Adrenal gland (tissue), 5 donors: ENCODE measurements at regions not wholly inside any gene's neighbourhood (a gene's known extent, or its start where the extent isn't known, plus 50 kb on each side); places are given as distances from the start of the nearest gene placed in this dataset.

Source experiments
- CTCF ChIP-seq, 6 experiments: fragments of 450-650 bp in 4 of 6; fragments of 200-600 bp in 2 of 6; sonication (generic) in 1 of 6; IDR thresholded peaks; 1 replicate in 5 of 6; 2 replicates in 1 of 6; pipeline versions ENCODE4 v1.5.1 to v1.8.0; 2016 to 2021; ENCODE audit warnings: antibody characterized with exemption in 6 of 6, mild to moderate bottlenecking in 2 of 6, moderate library complexity in 1 of 6
- POLR2A ChIP-seq, 2 donors: fragments of 450-650 bp; IDR thresholded peaks; one replicate each; pipeline ENCODE4 v1.6.1; 2017; ENCODE audit warnings: antibody characterized with exemption in 2 of 2, mild to moderate bottlenecking in 2 of 2, moderate library complexity in 1 of 2
- donor health status: DM: no; HTN: no; CAD: no.

GRCh38 chr4:38211885-38212284, 251.7 kb downstream of the PTTG2 start:
- TF ChIP-seq CTCF (IDR thresholded peaks at IDR 0.05) (no peak), POLR2A (IDR thresholded peaks at IDR 0.05) (no peak)
